Endothelial cell of umbilical vein (primary cell): ENCODE measurements at regions not wholly inside any gene's neighbourhood (a gene's known extent, or its start where the extent isn't known, plus 50 kb on each side); places are given as distances from the start of the nearest gene placed in this dataset.

Source experiments
- BruUV-seq: library from RNA; stranded (reverse); fragments of 400-500 nt; replicated peaks from 2 replicates; lab custom pipeline; 2021; lab: Mats Ljungman, UMichigan
- CTCF ChIA-PET: fragments of 300-600, 350-600 bp; sonication (Branson Sonifier 250); formaldehyde crosslinking; loops from one replicate; lab custom pipeline; 2021; ENCODE audit warnings: antibody characterized with exemption, inconsistent platforms; lab: Charles Lee
- POLR2A ChIA-PET: fragments of 300-600, 350-600 bp; sonication (Branson Sonifier 250); formaldehyde crosslinking; loops from one replicate; lab custom pipeline; 2021; ENCODE audit warnings: antibody characterized with exemption, inconsistent platforms; lab: Charles Lee
- DNase-seq: peaks from one replicate; pipeline ENCODE4 v3.0.0-alpha.2; 2011; ENCODE audit warnings: low read depth, low spot score
- FAIRE-seq: peaks from 2 replicates; lab custom pipeline; 2011; peaks lifted over from hg19 to GRCh38; lab: Jason Lieb, UNC
- H2AFZ ChIP-seq: 2 replicates; pipeline ENCODE4 v1.6.0; 2012; ENCODE audit warnings: low read depth, low read length, control low read depth, inconsistent platforms
- H3K27ac ChIP-seq: 2 replicates; pipeline ENCODE4 v1.5.1; 2011; ENCODE audit warnings: low read depth, mild to moderate bottlenecking, control low read depth, low read length, moderate library complexity; ENCODE audit not compliant: insufficient read depth
- H3K27me3 ChIP-seq, 2 experiments: 2 replicates each; pipeline versions ENCODE4 v1.6.0 to v1.6.1; 2011; ENCODE audit warnings: low read length in 2 of 2, mixed read lengths in 1 of 2; ENCODE audit not compliant: control insufficient read depth in 2 of 2, insufficient read depth in 2 of 2
- H3K36me3 ChIP-seq, 2 experiments: 2 replicates in 1 of 2; 3 replicates in 1 of 2; pipeline ENCODE4 v1.5.1; 2011; ENCODE audit warnings: low read length in 2 of 2, mild to moderate bottlenecking in 1 of 2, moderate library complexity in 1 of 2; ENCODE audit not compliant: control insufficient read depth in 2 of 2, insufficient read depth in 2 of 2; ENCODE audit errors: extremely low read depth in 1 of 2
- H3K4me1 ChIP-seq: 3 replicates; pipeline ENCODE4 v1.5.1; 2011; ENCODE audit warnings: mild to moderate bottlenecking, low read length; ENCODE audit not compliant: control insufficient read depth, insufficient read depth; ENCODE audit errors: extremely low read depth
- H3K4me2 ChIP-seq: 2 replicates; pipeline ENCODE4 v1.6.1; 2011; ENCODE audit warnings: low read length, control low read depth, mixed read lengths; ENCODE audit not compliant: insufficient read depth
- H3K4me3 ChIP-seq, 3 experiments: fragments of 200-600 bp in 1 of 3; sonication (generic), shearing (Covaris generic) in 1 of 3; replicated peaks in 1 of 3; 2 replicates each; pipeline ENCODE4 v1.5.1; 2011 to 2016; ENCODE audit warnings: control low read depth in 3 of 3, low read length in 3 of 3, mild to moderate bottlenecking in 2 of 3, inconsistent platforms in 1 of 3, low read depth in 1 of 3, moderate library complexity in 1 of 3; ENCODE audit not compliant: insufficient read depth in 1 of 3
- H3K79me2 ChIP-seq: 2 replicates; pipeline ENCODE4 v1.6.0; 2012; ENCODE audit warnings: low read length, inconsistent platforms; ENCODE audit not compliant: control insufficient read depth, insufficient read depth
- H3K9ac ChIP-seq: replicated peaks from 2 replicates; pipeline ENCODE3; 2011; ENCODE audit warnings: low read length, control low read depth; ENCODE audit not compliant: insufficient read depth; ENCODE audit errors: extremely low read depth
- H3K9me1 ChIP-seq: replicated peaks from 3 replicates; pipeline ENCODE4 v1.6.0; 2011; ENCODE audit warnings: mild to moderate bottlenecking, low read length; ENCODE audit not compliant: control insufficient read depth, insufficient read depth; ENCODE audit errors: extremely low read depth
- H3K9me3 ChIP-seq: replicated peaks from 2 replicates; pipeline ENCODE4 v1.5.1; 2012; ENCODE audit warnings: low read length, inconsistent platforms; ENCODE audit not compliant: control insufficient read depth, insufficient read depth
- H4K20me1 ChIP-seq: replicated peaks from 2 replicates; pipeline ENCODE3; 2011; ENCODE audit warnings: mild to moderate bottlenecking, low read length; ENCODE audit not compliant: control insufficient read depth, insufficient read depth; ENCODE audit errors: extremely low read depth
- EZH2 ChIP-seq: IDR thresholded peaks from 2 replicates; pipeline ENCODE4 v1.6.1; 2012; ENCODE audit warnings: borderline replicate concordance, low read depth, mild to moderate bottlenecking, moderate library complexity, low read length, inconsistent platforms; ENCODE audit not compliant: severe bottlenecking
- FOS ChIP-seq: IDR thresholded peaks from 2 replicates; pipeline ENCODE4 v1.6.1; 2011; ENCODE audit warnings: mild to moderate bottlenecking, low read length, moderate library complexity, borderline replicate concordance; ENCODE audit not compliant: insufficient read depth
- GATA2 ChIP-seq: IDR thresholded peaks from 2 replicates; pipeline ENCODE4 v1.7.0; 2011; ENCODE audit warnings: low read depth, mild to moderate bottlenecking, moderate library complexity, mixed read lengths, low read length; ENCODE audit not compliant: insufficient read length, insufficient read depth
- JUN ChIP-seq: IDR thresholded peaks from 2 replicates; pipeline ENCODE4 v1.6.1; 2011; ENCODE audit warnings: borderline replicate concordance, low read depth; ENCODE audit not compliant: insufficient read length, insufficient read depth
- MYC ChIP-seq: IDR thresholded peaks from one replicate; pipeline ENCODE4 v1.6.1; 2011; ENCODE audit warnings: mild to moderate bottlenecking, low read depth, low read length
- POLR2AphosphoS5 ChIP-seq: IDR thresholded peaks from 2 replicates; pipeline ENCODE4 v1.6.1; 2012; ENCODE audit warnings: low read depth, mild to moderate bottlenecking, control low read depth, low read length, moderate library complexity; ENCODE audit not compliant: insufficient read depth
- dilution Hi-C: fragments of 300-500 bp; cut with MboI; formaldehyde crosslinking; loops from one replicate; pipeline ENCODE4 v1.15.0; 2019; ENCODE audit warnings: low sequenced_read_pairs; ENCODE audit not compliant: extremely low pct_ligation_motif_present
- intact Hi-C: fragments of 100-400 bp; cut with micrococcal nuclease; formaldehyde crosslinking; loops from one replicate; pipeline ENCODE4 v1.10.0; 2022
- TF ChIP-seq, protein P1 (sequence below): IDR thresholded peaks from 2 replicates; pipeline ENCODE4 v1.6.1; 2011; ENCODE audit not compliant: insufficient read depth, insufficient read length
- TF ChIP-seq, protein P2 (sequence below), 2 donors: IDR thresholded peaks; 1 replicate in 1 of 2; 2 replicates in 1 of 2; pipeline ENCODE4 v1.5.1; 2011; ENCODE audit warnings: low read length in 2 of 2, mild to moderate bottlenecking in 2 of 2, moderate library complexity in 2 of 2, control low read depth in 1 of 2, inconsistent platforms in 1 of 2, low read depth in 1 of 2; ENCODE audit not compliant: insufficient read depth in 1 of 2; ENCODE audit errors: extremely low read depth in 1 of 2

GRCh38 chr9:135345775-135346433 is 133.7 kb upstream of the PPP1R26 start:
- DNase-seq, result no peak
- CTCF ChIA-PET, result interaction anchor here (1.4 kb wide), 1 partner anchor 260 kb away, joined by 4 read pairs; no protein-coding TSS in a partner anchor
- Histone ChIP-seq H3K9ac (no peak overlapping the region), H4K20me1 (no peaks in the 10 kb centered on the region), H3K4me2 (no peak overlapping the region), H3K36me3 (no peaks in the 10 kb centered on the region), H2AFZ (no peak overlapping the region), H3K27ac (no peak overlapping the region), H3K4me3 (no peak overlapping the region), H3K79me2 (no peaks in the 10 kb centered on the region), H3K4me1 (no peaks in the 10 kb centered on the region), H3K9me3 (no peaks in the 10 kb centered on the region), H3K9me1 (no peaks in the 10 kb centered on the region), H3K27me3 (no peaks in the 10 kb centered on the region)
- TF ChIP-seq EZH2 (no peak), JUN (no peak), MYC (no peak), FOS (no peak), GATA2 (no peak), POLR2AphosphoS5 (no peak)
- TF ChIP-seq, protein P1, sequence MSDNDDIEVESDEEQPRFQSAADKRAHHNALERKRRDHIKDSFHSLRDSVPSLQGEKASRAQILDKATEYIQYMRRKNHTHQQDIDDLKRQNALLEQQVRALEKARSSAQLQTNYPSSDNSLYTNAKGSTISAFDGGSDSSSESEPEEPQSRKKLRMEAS, result no peak
- TF ChIP-seq, protein P2, sequence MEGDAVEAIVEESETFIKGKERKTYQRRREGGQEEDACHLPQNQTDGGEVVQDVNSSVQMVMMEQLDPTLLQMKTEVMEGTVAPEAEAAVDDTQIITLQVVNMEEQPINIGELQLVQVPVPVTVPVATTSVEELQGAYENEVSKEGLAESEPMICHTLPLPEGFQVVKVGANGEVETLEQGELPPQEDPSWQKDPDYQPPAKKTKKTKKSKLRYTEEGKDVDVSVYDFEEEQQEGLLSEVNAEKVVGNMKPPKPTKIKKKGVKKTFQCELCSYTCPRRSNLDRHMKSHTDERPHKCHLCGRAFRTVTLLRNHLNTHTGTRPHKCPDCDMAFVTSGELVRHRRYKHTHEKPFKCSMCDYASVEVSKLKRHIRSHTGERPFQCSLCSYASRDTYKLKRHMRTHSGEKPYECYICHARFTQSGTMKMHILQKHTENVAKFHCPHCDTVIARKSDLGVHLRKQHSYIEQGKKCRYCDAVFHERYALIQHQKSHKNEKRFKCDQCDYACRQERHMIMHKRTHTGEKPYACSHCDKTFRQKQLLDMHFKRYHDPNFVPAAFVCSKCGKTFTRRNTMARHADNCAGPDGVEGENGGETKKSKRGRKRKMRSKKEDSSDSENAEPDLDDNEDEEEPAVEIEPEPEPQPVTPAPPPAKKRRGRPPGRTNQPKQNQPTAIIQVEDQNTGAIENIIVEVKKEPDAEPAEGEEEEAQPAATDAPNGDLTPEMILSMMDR (IDR thresholded peaks at IDR 0.05; ENCODE audit: extremely low read depth in 1 of 2, insufficient read depth in 1 of 2, low read depth in 1 of 2, low read length in 2 of 2), result no peak
- intact Hi-C loops, result no loop called here
- POLR2A ChIA-PET, result no interaction called here
- dilution Hi-C loops, result no loop called here
- BruUV-seq, result no TSS peak
- FAIRE-seq, result no peak
